SU-DHL-6 (cell line): ENCODE measurements at regions not wholly inside any gene's neighbourhood (a gene's known extent, or its start where the extent isn't known, plus 50 kb on each side); places are given as distances from the start of the nearest gene placed in this dataset.

Source experiments
- EZH2phosphoT487 ChIP-seq: fragments of 200-600 bp; sonication (generic), shearing (Covaris generic); conservative IDR thresholded peaks from 2 replicates; pipeline ENCODE4 v1.6.1; 2018; ENCODE audit warnings: mild to moderate bottlenecking, antibody characterized with exemption, low read length, moderate library complexity, mixed read lengths
- TF ChIP-seq, protein P1 (sequence below): fragments of 200-600 bp; sonication (generic); IDR thresholded peaks from one replicate; pipeline ENCODE4 v1.5.1; 2017; ENCODE audit warnings: antibody characterized with exemption, mild to moderate bottlenecking, low read length, moderate library complexity; ENCODE audit not compliant: insufficient read depth, poor library complexity, severe bottlenecking

DNA sequence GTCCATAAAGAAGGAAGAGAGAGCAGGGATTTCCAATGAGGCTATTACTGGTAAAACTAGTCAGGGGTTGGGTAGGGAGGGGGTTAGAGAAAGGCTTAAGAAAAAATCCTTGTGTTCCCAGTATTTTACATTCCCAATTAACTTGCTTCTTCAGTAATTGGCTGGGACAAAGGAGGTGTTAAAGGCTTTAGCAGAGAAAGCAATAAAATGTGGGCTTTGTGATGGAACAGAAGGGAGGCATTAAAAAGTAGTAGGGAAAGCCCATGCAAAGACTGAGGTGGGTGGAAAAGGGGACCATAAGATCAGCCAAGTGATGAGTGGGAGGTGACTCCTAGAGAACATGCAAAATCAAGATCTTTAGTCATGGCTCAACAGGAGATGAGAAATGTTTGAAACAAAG, 1467.2 kb downstream of the RPA4 start:
- TF ChIP-seq, protein P1, sequence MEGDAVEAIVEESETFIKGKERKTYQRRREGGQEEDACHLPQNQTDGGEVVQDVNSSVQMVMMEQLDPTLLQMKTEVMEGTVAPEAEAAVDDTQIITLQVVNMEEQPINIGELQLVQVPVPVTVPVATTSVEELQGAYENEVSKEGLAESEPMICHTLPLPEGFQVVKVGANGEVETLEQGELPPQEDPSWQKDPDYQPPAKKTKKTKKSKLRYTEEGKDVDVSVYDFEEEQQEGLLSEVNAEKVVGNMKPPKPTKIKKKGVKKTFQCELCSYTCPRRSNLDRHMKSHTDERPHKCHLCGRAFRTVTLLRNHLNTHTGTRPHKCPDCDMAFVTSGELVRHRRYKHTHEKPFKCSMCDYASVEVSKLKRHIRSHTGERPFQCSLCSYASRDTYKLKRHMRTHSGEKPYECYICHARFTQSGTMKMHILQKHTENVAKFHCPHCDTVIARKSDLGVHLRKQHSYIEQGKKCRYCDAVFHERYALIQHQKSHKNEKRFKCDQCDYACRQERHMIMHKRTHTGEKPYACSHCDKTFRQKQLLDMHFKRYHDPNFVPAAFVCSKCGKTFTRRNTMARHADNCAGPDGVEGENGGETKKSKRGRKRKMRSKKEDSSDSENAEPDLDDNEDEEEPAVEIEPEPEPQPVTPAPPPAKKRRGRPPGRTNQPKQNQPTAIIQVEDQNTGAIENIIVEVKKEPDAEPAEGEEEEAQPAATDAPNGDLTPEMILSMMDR = no peak
- TF ChIP-seq EZH2phosphoT487 = no peak
